ENCODE measurements at regions not wholly inside any gene's neighbourhood (a gene's known extent, or its start where the extent isn't known, plus 50 kb on each side); places are given as distances from the start of the nearest gene placed in this dataset.

GRCh38 chr10:84076540-84077195 lies 62.6 kb upstream of the GHITM start:
- no peak for DNase-seq

DNA sequence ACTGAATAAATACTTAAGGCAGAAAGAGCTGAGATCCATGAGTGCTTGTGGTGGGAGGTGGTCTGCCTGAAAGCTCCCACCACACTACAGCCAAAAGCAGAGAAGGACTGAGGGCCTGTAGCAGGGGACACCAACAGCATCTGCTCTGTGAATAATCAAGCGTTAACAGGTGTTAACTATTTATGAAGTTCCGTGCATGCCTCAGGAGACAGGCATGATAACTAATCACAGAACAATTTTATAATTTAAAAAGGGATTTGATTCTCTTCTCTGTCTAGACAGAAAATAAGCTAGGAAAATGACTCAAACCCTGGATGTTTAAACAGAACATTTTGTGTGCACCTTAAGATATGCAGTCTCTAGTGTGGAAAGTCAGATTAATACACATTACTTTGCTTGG lies 61.5 kb upstream of the GHITM start:
- DNase-seq, result no peak

- no peak for DNase-seq
These were observed 60.5 kb upstream of the GHITM start for GRCh38 chr10:84078771-84079170.

DNA sequence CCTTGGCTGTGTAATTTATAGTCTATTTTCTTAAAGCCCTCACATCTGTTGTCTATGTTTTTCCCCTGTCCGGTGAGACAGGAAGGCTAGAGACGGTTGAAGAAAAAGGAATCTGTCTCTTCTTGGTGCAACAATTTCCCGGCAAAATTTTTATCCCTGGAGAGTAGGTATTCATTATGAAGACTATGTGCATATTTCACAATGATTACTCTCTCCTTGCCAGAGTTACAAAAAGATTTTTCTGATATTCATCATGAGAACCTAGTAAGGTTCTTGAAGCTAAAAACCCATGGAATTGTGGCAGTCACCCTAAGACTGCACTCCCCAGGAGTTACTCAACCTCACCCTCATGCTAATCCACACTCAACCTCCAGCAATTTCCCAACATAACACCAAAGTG lies 55.0 kb upstream of the GHITM start:
- DNase-seq, result no peak

DNA sequence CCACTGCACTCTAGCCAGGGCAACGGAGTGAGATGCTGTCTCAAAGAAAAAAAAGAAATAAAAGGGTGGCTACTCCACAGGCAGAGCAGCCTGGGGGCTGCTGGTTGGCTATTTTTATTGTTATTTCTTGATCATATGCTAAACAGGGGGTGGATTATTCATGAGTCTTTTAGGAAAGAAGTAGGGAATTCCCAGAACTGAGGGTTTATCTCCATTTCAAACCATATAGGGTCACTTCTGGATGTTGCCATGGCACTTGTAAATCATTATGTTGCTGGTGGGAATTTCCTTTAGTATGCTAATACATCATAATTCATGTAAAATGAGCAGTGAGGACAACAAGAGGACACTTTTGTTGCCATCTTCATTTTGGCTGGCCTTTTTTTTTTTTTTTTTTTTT lies 52.1 kb upstream of the GHITM start:
- DNase-seq, result no peak

GRCh38 chr10:84088626-84089025 lies 50.7 kb upstream of the GHITM start:
- no peak for DNase-seq

DNA sequence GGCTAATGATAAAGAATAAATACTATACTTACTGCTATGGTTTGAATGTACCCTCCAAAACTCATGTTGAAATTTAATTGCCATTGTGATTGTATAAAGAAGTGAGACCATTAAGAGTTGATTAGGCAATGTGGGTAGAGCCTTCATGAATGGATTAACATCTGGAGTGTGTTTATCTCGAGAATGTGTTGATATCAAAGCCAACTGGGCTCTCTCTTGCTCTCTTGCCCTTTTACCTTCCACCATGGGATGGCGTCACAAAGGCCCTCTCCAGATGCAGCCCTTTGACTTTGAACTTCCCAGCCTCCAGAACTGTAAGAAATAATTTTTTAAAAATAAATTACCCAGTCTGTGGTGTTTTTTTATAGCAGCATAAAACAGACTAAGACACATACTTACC lies 50.1 kb upstream of the GHITM start:
- DNase-seq, result no peak
